ENCODE measurements at regions not wholly inside any gene's neighbourhood (a gene's known extent, or its start where the extent isn't known, plus 50 kb on each side); places are given as distances from the start of the nearest gene placed in this dataset.

DNA sequence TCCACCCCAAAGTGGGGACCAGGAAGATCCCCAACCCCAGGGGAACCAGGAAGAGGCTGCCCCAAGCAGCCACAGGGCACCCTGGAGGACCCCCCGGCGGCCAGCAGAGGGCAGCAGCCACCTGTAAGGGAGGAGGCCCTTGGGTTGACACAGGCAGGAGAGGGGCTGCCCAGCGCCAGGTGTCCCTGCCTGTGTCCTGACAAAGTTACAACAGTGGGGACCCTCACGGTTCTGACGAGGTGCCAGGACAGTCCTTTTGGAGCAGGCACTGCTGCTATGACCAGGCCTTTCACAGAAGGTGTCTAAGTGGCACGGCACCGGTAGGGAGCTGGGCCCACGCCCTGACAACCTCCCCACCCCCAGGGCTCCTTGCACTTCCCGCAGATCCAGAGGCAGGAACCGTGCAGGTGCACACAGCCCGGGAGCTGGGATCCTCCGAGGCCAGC lies 176.7 kb downstream of the BMP7 start:
- no peak for TF ChIP-seq POLR2A (IDR thresholded peaks at IDR 0.05; ENCODE audit: low read depth, low read length)
- no peak for TF ChIP-seq POLR2AphosphoS5 (IDR thresholded peaks at IDR 0.05; ENCODE audit: low read depth, low read length)
